ENCODE measurements at regions not wholly inside any gene's neighbourhood (a gene's known extent, or its start where the extent isn't known, plus 50 kb on each side); places are given as distances from the start of the nearest gene placed in this dataset.

- intact Hi-C loops (cut with micrococcal nuclease) = no loop called here
These were observed 335.3 kb upstream of the ADAMTSL1 start for GRCh38 chr9:18138656-18139055.

GRCh38 chr9:18141681-18142080 lies 332.3 kb upstream of the ADAMTSL1 start:
- no peaks in the 10 kb centered on the region for H3K27me3 Mint-ChIP-seq (ENCODE audit: insufficient read depth)
- H3K4me1 Mint-ChIP-seq (ENCODE audit: low read depth) = no peaks in the 10 kb centered on the region
- DNase-seq (ENCODE audit: low spot score) = no peak
- intact Hi-C loops (cut with micrococcal nuclease) = no loop called here
- H3K36me3 Mint-ChIP-seq (ENCODE audit: low read depth) = no peaks in the 10 kb centered on the region
- H3K27ac Mint-ChIP-seq = no peak overlapping the region
- H3K4me3 Mint-ChIP-seq = no peak overlapping the region
- H3K9me3 Mint-ChIP-seq = no peaks in the 10 kb centered on the region

More at GRCh38 chr9:18138656-18139055, 335.3 kb upstream of the ADAMTSL1 start:
- Mint-ChIP-seq H3K27ac (no peak overlapping the region), H3K4me3 (no peak overlapping the region), H3K9me3 (no peaks in the 10 kb centered on the region), H3K4me1 (ENCODE audit: low read depth) (no peaks in the 10 kb centered on the region), H3K27me3 (ENCODE audit: insufficient read depth) (no peaks in the 10 kb centered on the region), H3K36me3 (ENCODE audit: low read depth) (no peaks in the 10 kb centered on the region)
- DNase-seq (ENCODE audit: low spot score) = no peak

GRCh38 chr9:18143073-18143745 lies 330.7 kb upstream of the ADAMTSL1 start:
- no peaks in the 10 kb centered on the region for H3K27me3 Mint-ChIP-seq (ENCODE audit: insufficient read depth)
- no peak overlapping the region for H3K27ac Mint-ChIP-seq
- DNase-seq (ENCODE audit: low spot score) = no peak
- H3K36me3 Mint-ChIP-seq (ENCODE audit: low read depth) = no peaks in the 10 kb centered on the region
- H3K9me3 Mint-ChIP-seq = no peaks in the 10 kb centered on the region
- H3K4me3 Mint-ChIP-seq = no peak overlapping the region
- no peaks in the 10 kb centered on the region for H3K4me1 Mint-ChIP-seq (ENCODE audit: low read depth)
- intact Hi-C loops (cut with micrococcal nuclease) = no loop called here

GRCh38 chr9:18146329-18146728 lies 327.6 kb upstream of the ADAMTSL1 start:
- intact Hi-C loops (cut with micrococcal nuclease) = no loop called here
- no peak overlapping the region for H3K4me3 Mint-ChIP-seq
- H3K36me3 Mint-ChIP-seq (ENCODE audit: low read depth) = no peaks in the 10 kb centered on the region
- no peaks in the 10 kb centered on the region for H3K4me1 Mint-ChIP-seq (ENCODE audit: low read depth)
- no peak for DNase-seq (ENCODE audit: low spot score)
- H3K27ac Mint-ChIP-seq = no peak overlapping the region
- H3K9me3 Mint-ChIP-seq = no peaks in the 10 kb centered on the region
- no peaks in the 10 kb centered on the region for H3K27me3 Mint-ChIP-seq (ENCODE audit: insufficient read depth)

- Mint-ChIP-seq H3K36me3 (ENCODE audit: low read depth) (no peaks in the 10 kb centered on the region), H3K27ac (no peak overlapping the region), H3K9me3 (no peaks in the 10 kb centered on the region), H3K27me3 (ENCODE audit: insufficient read depth) (no peaks in the 10 kb centered on the region), H3K4me1 (ENCODE audit: low read depth) (no peaks in the 10 kb centered on the region), H3K4me3 (no peak overlapping the region)
- intact Hi-C loops (cut with micrococcal nuclease) = no loop called here
- DNase-seq (ENCODE audit: low spot score) = no peak
These were observed 324.4 kb upstream of the ADAMTSL1 start for GRCh38 chr9:18149471-18150011.

GRCh38 chr9:18154661-18155060 lies 319.3 kb upstream of the ADAMTSL1 start:
- H3K4me3 Mint-ChIP-seq = no peak overlapping the region

GRCh38 chr9:18159254-18159653 lies 314.7 kb upstream of the ADAMTSL1 start:
- no peak overlapping the region for H3K27ac Mint-ChIP-seq
- no peaks in the 10 kb centered on the region for H3K9me3 Mint-ChIP-seq
- intact Hi-C loops (cut with micrococcal nuclease) = no loop called here
- no peak for DNase-seq (ENCODE audit: low spot score)
- no peak overlapping the region for H3K4me3 Mint-ChIP-seq
- no peaks in the 10 kb centered on the region for H3K27me3 Mint-ChIP-seq (ENCODE audit: insufficient read depth)
- no peaks in the 10 kb centered on the region for H3K36me3 Mint-ChIP-seq (ENCODE audit: low read depth)
- H3K4me1 Mint-ChIP-seq (ENCODE audit: low read depth) = no peaks in the 10 kb centered on the region

More at GRCh38 chr9:18154661-18155060, 319.3 kb upstream of the ADAMTSL1 start:
- H3K27ac Mint-ChIP-seq = no peak overlapping the region
- H3K9me3 Mint-ChIP-seq = no peaks in the 10 kb centered on the region
- no peaks in the 10 kb centered on the region for H3K4me1 Mint-ChIP-seq (ENCODE audit: low read depth)
- no peak for DNase-seq (ENCODE audit: low spot score)
- intact Hi-C loops (cut with micrococcal nuclease) = no loop called here
- no peaks in the 10 kb centered on the region for H3K36me3 Mint-ChIP-seq (ENCODE audit: low read depth)
- H3K27me3 Mint-ChIP-seq (ENCODE audit: insufficient read depth) = no peaks in the 10 kb centered on the region

GRCh38 chr9:18163146-18163545 lies 310.8 kb upstream of the ADAMTSL1 start:
- H3K9me3 Mint-ChIP-seq = no peaks in the 10 kb centered on the region
- DNase-seq (ENCODE audit: low spot score) = no peak
- intact Hi-C loops (cut with micrococcal nuclease) = no loop called here
- H3K4me1 Mint-ChIP-seq (ENCODE audit: low read depth) = no peaks in the 10 kb centered on the region
- no peaks in the 10 kb centered on the region for H3K36me3 Mint-ChIP-seq (ENCODE audit: low read depth)
- no peak overlapping the region for H3K4me3 Mint-ChIP-seq
- H3K27me3 Mint-ChIP-seq (ENCODE audit: insufficient read depth) = no peaks in the 10 kb centered on the region
- no peak overlapping the region for H3K27ac Mint-ChIP-seq

GRCh38 chr9:18167733-18168132 lies 306.2 kb upstream of the ADAMTSL1 start:
- no peaks in the 10 kb centered on the region for H3K36me3 Mint-ChIP-seq (ENCODE audit: low read depth)
- intact Hi-C loops (cut with micrococcal nuclease) = no loop called here
- H3K27ac Mint-ChIP-seq = no peak overlapping the region
- H3K4me3 Mint-ChIP-seq = no peak overlapping the region
- H3K9me3 Mint-ChIP-seq = no peaks in the 10 kb centered on the region
- DNase-seq (ENCODE audit: low spot score) = no peak
- H3K4me1 Mint-ChIP-seq (ENCODE audit: low read depth) = no peaks in the 10 kb centered on the region
- no peaks in the 10 kb centered on the region for H3K27me3 Mint-ChIP-seq (ENCODE audit: insufficient read depth)

- Mint-ChIP-seq H3K27ac (no peak overlapping the region), H3K4me3 (no peak overlapping the region), H3K4me1 (ENCODE audit: low read depth) (no peaks in the 10 kb centered on the region), H3K27me3 (ENCODE audit: insufficient read depth) (no peaks in the 10 kb centered on the region), H3K36me3 (ENCODE audit: low read depth) (no peaks in the 10 kb centered on the region), H3K9me3 (no peaks in the 10 kb centered on the region)
- intact Hi-C loops (cut with micrococcal nuclease) = no loop called here
- DNase-seq (ENCODE audit: low spot score) = no peak
These were observed 300.0 kb upstream of the ADAMTSL1 start for GRCh38 chr9:18173923-18174322.

GRCh38 chr9:18182636-18183035 lies 291.3 kb upstream of the ADAMTSL1 start:
- Mint-ChIP-seq H3K4me1 (ENCODE audit: low read depth) (no peaks in the 10 kb centered on the region), H3K4me3 (no peak overlapping the region), H3K36me3 (ENCODE audit: low read depth) (no peaks in the 10 kb centered on the region), H3K9me3 (no peaks in the 10 kb centered on the region), H3K27me3 (ENCODE audit: insufficient read depth) (no peaks in the 10 kb centered on the region), H3K27ac (no peak overlapping the region)
- DNase-seq (ENCODE audit: low spot score) = no peak
- intact Hi-C loops (cut with micrococcal nuclease) = no loop called here

- H3K27me3 Mint-ChIP-seq (ENCODE audit: insufficient read depth) = no peaks in the 10 kb centered on the region
- no peak overlapping the region for H3K27ac Mint-ChIP-seq
- intact Hi-C loops (cut with micrococcal nuclease) = no loop called here
- no peaks in the 10 kb centered on the region for H3K9me3 Mint-ChIP-seq
- no peaks in the 10 kb centered on the region for H3K4me1 Mint-ChIP-seq (ENCODE audit: low read depth)
- DNase-seq (ENCODE audit: low spot score) = no peak
- no peak overlapping the region for H3K4me3 Mint-ChIP-seq
- no peaks in the 10 kb centered on the region for H3K36me3 Mint-ChIP-seq (ENCODE audit: low read depth)
These were observed 290.0 kb upstream of the ADAMTSL1 start for GRCh38 chr9:18183974-18184373.

GRCh38 chr9:18184401-18184800 lies 289.6 kb upstream of the ADAMTSL1 start:
- no peaks in the 10 kb centered on the region for H3K9me3 Mint-ChIP-seq
- H3K27me3 Mint-ChIP-seq (ENCODE audit: insufficient read depth) = no peaks in the 10 kb centered on the region
- H3K36me3 Mint-ChIP-seq (ENCODE audit: low read depth) = no peaks in the 10 kb centered on the region
- DNase-seq (ENCODE audit: low spot score) = no peak
- no peaks in the 10 kb centered on the region for H3K4me1 Mint-ChIP-seq (ENCODE audit: low read depth)
- no peak overlapping the region for H3K4me3 Mint-ChIP-seq
- intact Hi-C loops (cut with micrococcal nuclease) = no loop called here
- no peak overlapping the region for H3K27ac Mint-ChIP-seq

GRCh38 chr9:18185196-18185595 lies 288.8 kb upstream of the ADAMTSL1 start:
- Mint-ChIP-seq H3K27ac (no peak overlapping the region), H3K36me3 (ENCODE audit: low read depth) (no peaks in the 10 kb centered on the region), H3K27me3 (ENCODE audit: insufficient read depth) (no peaks in the 10 kb centered on the region), H3K4me1 (ENCODE audit: low read depth) (no peaks in the 10 kb centered on the region), H3K4me3 (no peak overlapping the region), H3K9me3 (no peaks in the 10 kb centered on the region)
- no peak for DNase-seq (ENCODE audit: low spot score)
- intact Hi-C loops (cut with micrococcal nuclease) = no loop called here
